Stimulated activated CD4-positive, alpha-beta T cell treated with anti-CD3 and anti-CD28 coated beads, Interleukin-4, amount 100 ng/mL, for 1 hour (primary cell): ENCODE measurements at regions not wholly inside any gene's neighbourhood (a gene's known extent, or its start where the extent isn't known, plus 50 kb on each side); places are given as distances from the start of the nearest gene placed in this dataset.

ENCODE experiments used
- DNase-seq: peaks from one replicate; pipeline ENCODE4 v3.0.0-alpha.2; 2020

DNA sequence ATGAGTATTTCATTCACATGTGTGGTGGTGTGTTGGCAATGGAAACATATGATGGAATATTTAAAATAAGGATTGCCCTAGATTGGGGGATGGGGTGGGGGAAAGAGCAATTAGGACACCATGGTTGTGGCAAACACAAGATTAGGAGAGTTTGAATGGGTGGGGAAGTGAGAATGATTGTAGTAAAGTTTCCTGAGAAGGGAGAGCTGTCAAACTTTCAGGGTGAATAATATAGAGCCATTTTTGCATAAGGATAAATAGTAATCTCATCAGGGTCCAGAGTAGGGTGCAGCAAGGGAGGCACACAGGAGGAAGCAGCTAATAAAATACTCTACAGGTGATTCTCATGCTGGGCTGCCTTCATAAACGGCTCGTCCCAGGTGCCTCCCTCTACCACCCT, 294.9 kb upstream of the MARCKS start:
- DNase-seq: no peak

DNA sequence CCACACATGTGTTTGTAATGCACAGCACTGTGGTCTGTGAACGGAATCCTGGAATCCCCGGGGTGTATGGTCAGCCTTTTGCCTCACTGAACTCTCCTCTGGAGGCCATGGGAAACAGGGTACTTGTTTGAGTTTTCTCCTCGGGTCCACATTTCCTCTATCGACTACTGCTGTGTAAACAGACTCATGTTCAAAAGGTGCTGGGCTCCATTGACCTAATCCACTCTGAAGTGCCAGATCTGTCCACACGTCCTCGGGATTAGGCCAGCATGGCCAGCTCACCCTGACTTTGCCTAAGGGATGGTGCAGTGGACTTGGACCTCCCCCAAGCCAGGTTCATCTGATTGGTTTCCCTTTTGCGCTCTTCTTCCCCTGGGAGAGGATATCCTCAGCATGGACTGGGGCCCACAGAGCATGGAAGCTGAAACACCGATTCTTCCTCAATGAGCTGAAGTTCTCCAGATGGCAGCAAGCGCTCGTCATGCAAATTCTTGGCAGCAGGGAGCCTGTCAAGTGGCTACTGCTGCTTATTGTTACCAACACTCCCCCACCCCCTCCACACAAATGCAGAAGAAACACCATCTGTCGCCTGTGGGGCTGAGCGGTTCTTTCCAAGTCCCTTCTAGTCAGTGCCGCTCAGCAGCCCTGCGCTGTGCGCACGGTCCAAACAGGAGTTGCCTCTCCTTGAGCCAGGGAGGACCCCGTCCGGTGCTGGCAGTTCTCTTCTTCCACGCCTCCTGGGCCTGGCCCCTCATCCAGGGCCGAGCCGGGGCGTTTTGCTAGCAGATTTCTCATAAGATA, 292.6 kb upstream of the MARCKS start:
- no peak for DNase-seq

DNA sequence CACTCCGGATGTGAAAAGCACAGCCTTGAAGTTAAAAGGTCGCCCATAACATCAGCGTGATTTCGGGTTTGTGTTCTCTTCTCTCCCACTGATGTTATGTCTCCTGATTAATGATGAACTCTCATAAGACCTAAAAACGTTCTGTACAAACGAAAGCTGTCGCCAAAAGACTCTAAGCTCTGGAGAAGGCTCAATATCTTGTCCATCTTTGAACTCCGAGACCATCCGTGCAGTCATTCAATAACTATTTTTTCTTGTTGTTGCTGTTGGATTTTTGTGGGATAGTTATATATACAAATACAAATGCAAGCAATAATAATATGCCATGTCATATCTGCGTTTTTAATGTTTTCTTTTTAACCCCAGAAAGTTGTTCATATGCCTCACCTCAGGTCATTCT, 291.8 kb upstream of the MARCKS start:
- DNase-seq: no peak

DNA sequence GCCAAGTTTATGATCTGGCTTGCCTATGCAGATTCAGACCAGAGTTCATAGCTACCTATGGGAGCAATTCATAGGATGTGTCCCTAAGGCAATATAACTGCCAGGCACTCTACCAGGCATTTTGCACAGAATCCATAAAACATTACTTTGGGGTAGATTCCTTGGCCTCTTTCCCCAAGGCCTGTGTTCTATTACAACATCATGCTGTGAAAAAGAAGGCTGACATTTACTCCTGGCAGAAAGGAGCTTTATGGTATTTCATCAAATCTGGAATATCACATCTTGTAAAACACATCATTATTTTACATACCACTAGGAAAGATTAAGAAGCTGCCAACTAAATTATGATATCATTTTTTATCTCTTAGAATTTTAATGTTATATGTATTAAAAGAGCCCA, 287.0 kb upstream of the MARCKS start:
- no peak for DNase-seq

DNA sequence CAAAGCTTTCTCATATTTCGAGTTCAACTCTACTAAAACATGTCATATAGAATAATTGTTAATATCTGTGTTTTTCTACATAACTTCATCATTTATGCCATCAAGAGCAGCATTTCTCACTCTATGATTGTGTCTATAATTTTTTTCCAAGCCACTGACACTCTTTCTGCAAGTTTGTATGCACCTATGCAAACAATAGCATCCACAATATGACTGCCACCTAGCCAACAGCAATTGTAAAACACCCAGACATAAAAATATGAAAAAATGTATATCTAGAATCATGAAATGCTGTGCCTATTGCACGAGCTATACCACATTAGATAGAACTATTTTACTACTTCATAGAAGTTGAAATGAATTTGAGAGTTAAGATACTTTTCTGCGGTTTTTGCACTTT, 286.5 kb upstream of the MARCKS start:
- DNase-seq: no peak

DNA sequence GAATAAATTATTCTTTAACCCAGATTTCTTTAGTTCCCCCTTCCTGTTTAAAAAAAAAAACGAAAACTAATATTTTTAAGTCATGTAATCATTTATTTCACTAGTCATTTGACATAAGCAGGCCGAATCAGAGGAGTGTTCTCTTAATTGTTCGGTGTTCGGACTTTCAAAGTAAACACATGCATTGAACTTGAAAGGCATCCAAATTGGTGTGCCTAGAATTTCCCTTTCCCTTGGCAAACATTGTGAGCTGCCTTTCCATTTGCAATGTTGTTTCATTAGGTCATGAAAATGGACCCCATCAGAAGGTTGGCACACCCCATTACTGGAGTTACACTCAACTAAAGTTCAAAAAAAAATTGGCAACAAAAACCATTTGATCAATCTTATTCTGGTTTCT, 283.0 kb upstream of the MARCKS start:
- no peak for DNase-seq

DNA sequence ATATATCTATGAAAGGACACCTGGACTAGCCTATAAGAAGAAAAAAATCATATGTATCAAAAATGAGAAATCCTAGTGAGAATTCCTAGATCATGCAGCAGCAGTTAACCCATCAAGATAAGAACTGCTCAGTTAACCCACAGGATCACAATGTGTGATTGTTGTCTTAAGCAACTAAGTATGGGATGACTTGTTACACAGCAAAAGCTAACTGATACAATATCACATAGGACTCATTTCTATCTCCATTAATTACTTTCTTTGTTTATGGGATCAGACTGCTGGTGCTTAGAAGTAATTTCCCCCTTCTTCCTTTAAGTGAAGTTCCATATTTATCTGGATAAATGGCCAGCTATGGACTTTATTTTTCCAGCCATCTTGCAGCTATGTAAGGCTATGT, 280.8 kb upstream of the MARCKS start:
- no peak for DNase-seq

DNA sequence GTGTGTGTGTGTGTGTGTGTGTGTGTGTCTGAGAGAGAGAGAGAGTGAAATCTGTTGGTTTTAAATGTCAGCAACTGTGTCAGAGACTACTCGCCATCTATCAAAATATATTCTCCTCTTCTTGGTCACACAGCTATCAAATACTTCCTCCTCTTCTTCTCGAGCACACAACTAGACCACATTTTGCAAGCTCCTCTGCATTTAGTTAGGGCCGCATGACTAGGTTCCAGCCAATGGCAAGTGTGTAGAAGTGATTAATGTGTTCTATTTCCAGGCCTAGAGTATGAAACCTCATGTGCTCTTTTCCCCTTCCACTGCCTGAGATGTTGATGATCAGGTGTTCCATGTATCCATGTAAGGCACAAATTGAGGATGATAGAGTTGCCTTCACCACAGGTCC, 278.5 kb upstream of the MARCKS start:
- DNase-seq: no peak

DNA sequence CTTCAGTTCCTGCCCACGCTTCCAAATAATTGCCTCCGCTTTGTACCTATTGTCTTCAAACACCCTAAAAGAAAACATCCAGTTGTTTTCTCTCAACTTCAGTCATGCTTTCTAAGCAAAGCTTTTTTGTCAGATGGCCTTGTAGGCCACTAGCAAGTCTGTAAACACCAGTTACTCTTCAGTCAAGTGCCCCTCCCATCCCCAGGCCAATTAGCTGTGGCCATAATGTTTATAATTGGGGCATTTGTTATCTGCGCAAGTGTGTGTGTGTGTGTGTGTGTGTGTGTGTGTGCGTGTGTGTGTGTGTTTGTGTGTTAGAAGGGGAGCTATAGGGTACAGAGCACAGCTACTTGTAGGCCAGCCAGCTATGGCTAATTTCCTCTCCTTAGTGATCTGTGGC, 272.4 kb upstream of the MARCKS start:
- no peak for DNase-seq

DNA sequence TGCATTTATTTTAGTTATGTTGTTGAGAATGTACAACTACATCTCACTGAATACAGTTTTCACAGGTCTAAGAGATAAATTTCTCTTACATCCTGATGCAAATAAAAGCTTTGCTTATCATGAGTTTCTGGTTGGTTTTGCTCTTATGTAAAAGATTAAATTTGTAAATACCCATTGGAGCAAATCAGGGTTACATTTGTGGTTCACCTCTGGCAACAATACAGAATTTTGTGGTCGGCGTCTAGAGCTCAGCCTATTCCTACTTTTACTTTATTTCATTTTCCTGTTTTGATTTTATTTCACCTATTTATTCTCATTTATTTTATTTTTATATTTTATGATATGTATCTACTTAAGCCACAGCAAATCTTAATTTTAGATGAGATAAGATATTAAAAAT, 271.9 kb upstream of the MARCKS start:
- DNase-seq: no peak

DNA sequence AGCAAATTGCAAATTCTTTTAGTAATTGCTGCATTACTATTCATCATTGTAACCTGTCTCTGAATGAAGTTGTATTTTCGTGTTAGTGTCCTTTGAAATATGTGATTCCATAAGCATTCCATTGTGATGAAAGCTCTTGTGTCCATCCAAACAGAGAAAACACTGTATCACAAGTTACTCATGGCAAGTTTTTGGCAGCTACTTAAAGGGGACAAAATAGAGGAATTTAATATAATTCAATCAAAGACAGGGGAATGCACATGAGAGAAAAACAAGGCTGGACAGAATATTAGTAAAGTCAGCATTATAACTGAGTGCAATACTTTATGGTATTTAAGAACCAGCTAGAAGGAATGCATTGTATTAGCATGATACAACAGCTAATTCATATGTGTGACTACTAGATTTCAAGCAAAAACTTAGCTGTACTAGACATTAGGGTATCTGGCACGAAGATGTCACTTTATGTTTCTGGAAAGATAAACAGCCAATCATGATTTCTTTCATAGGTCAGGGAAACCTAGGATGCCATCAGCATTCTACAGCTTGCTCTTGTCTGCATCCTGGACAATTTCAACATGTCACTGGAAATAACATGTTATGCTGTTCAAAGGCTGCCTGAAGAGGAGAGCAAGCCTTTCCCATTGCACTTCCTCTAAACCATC, 270.6 kb upstream of the MARCKS start:
- no peak for DNase-seq

DNA sequence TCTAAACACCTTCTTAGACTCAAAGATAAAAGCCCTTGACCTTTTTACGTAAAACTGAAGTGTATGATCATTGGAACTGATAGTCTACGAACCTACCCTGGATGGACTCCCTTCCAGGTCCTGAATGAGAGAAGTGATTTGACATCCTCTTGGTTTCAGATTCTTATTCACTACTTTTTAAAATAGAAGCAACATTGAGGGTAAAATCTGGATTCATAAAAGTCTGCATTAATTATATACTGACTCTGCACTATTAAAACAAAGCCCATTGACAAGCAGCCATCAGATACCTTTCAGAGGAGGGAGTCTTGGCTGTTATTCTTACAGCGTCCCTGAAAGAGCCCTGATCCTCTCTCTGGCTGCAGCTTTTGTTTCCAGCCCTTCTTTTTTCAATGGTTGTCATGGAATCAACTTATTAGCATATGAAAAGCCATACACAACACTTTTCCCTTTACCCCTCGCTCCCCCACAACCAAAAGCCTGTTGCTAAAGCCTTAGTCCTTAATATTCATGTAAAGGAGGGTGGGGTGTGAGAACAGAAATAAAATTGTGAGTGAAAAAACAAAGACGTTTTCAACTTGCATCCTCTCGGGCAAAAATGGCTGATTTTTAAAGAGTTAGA, 270.0 kb upstream of the MARCKS start:
- no peak for DNase-seq

DNA sequence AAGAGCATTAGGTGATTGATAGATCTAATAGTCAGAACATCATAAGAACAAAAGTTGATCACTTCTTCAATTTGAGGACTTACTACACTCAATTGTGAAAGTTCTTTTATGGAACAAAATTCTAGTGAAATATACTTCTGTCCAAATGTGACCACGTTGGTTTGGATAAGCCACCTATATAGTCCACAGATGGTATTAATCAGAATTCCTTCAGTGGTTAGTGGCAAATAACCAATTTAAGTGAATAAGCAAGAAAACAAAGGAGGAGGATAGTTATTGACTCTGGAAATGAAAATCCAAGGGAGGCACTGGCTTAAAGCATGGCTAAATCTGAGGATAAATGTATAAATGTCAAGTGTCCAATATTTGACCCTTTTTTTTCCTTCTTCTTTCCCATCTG, 268.5 kb upstream of the MARCKS start:
- DNase-seq: no peak

DNA sequence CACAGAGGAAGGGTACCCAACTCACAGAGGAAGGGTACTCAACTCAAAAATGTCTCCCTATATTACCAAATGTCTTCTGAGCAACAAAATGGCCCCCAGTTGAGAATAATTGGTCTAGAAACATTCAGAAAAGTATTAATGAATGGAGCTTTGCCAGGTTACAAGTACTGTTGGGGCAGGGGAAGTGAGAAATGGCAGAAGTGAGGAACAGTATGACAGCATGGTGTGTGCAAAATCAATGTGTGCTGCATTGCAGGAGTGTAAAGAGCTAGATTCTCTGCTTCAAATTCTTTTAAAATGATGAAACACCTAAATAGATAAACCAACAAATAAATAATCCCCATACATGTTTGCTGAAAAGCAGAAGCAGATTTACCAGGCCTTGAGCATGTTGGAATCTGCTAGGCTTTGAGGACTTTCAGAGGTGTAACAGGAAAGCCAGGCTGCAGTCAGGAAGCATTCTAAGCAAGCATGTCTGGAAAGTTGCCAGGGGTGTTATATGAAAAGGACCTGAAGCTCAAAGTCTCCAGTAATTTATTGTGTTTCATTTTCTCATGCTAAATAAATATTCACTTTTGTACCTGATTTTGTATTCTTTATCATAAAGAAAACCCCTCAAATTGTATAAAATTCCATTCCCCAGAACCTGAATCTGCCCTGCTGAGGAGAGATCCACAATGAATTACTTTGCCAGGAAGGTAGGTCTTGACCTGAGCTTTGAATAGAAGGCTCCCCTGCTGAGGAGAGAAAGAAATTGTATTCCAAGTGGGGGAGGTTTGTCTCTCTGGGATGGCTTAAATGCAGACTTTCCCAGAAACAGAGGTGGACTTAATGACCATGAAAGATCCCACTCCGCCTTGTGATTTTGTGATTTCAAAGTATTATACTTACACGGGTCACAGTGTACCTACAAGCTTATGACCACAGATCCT, 265.0 kb upstream of the MARCKS start:
- no peak for DNase-seq

DNA sequence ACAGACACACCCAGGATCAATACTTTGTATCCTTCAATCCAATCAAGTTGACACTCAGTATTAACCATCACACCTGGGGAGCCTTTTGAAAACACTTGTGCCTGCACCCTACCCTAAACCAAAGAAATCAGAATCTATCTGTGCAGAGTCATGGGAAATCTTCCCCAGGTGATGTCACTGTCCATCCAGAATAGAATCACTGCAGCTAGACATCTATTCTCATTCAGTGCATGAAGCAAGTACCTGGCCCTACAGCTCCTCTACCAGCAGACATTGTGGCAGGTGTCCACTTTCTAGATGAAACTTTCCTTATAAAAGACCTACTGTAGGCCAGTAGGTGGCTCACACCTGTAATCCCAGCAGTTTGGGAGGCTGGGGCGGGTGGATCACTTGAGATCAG, 262.4 kb upstream of the MARCKS start:
- no peak for DNase-seq

DNA sequence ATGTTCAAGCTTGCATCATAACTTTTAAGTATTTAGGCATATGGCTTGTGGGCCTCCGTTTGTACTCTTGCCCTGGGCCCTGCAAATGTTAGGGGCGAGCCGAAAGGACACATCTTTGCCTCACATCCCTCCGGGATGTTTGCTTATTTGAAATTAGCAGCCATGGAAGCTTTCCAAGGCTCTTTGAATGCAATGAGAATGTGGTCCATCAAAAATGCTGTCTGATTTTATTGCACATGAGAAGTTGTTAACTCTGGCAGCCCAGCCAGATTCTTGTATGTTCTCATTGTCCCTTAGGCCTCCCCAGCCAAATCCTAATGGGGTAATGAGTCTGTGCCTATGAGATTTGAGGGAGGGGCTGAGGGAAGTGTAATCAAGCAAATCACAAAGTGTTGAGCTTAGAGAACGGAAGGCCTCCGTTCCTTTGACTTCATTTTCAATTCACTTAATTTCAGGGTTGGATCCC, 261.2 kb upstream of the MARCKS start:
- no peak for DNase-seq

DNA sequence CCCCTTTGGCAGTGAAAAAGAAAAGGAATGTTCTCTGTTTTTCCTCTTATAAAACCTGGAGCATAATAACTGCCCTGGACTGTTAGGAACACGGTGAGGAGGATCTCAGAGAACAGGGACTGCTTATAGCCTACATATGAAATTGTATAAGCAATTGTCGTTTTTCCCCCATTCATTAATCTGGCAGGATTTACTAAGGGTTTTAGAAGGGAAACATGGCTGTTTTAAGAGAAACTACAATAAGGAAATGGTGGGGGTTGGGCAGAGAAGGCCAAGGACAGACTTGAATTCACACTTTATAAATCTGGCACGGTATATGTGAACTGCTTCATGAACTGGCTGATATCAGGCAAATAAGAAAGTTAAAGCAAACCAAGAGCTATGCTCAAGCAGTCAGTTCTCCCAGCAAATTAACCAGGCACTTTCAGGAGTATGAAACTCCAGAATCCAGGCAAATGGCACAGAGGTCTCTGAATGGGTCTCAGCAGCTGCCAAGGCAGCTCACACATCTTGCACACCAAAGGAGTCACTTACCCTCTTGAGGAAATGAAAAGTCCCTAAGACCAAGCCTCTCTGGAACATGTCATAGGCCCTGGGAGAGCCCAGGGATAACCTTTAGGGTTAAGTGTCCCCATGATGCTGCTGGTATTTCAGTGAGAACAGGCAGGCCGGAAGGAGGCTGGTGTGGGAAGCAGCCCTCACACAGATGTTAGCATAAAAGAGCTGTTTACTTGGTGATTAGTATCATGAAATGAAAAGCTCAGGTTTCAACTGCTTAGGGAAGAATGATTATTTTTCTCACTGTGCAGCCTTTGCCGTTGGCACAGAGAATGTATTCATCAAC, 260.5 kb upstream of the MARCKS start:
- DNase-seq: no peak

DNA sequence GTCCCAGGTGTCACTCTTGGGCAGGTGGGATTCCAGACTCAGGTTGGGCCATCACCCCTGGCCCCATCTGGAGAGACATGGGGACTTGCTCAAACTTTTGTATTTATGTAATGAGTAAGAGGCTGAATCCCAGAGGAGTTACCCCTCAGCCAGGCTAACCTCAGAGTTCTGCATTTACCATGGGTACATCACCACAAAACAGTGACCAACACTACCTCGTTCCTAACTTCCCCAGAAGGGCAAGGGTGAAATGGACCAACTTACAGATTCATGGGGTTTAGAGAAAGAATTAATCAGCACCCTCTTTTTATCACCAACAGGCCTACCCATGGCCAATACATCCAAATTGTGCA, 259.9 kb upstream of the MARCKS start:
- no peak for DNase-seq

DNA sequence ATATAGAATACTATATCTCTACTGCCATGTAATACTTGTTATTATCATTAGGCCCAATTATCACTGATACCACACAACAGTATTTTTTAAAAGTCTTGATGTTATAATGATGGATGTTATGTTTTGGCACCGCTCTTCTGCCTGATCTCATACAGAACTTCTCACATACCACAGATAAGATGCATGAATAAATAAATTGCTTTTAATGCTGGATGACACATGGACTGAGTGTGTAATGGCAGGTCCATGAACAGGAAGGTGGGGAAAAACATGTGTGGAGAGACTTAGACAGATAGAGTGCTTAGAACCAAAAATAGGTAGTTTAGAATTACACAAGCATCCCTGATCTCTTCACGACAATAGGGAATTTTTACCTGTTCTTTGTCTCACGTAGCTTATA, 258.4 kb upstream of the MARCKS start:
- no peak for DNase-seq

DNA sequence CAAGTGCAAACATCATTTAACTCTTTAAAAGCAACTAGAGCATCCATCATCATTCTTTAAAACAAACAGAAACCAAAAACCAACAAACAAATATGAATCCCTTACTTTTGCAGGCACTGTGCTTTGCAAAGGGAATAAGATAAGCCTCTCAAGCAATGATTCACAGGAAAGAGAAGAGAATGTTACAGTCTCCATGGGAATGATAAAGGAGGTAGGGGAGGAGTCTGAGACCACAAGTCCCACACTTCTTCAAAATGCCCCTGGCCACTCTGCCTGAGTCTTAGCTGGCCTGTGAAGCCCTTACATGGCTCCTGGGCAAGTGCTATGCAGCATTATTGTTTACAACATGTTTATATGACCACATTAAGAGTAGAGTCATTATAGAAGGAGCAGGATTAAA, 257.7 kb upstream of the MARCKS start:
- no peak for DNase-seq

DNA sequence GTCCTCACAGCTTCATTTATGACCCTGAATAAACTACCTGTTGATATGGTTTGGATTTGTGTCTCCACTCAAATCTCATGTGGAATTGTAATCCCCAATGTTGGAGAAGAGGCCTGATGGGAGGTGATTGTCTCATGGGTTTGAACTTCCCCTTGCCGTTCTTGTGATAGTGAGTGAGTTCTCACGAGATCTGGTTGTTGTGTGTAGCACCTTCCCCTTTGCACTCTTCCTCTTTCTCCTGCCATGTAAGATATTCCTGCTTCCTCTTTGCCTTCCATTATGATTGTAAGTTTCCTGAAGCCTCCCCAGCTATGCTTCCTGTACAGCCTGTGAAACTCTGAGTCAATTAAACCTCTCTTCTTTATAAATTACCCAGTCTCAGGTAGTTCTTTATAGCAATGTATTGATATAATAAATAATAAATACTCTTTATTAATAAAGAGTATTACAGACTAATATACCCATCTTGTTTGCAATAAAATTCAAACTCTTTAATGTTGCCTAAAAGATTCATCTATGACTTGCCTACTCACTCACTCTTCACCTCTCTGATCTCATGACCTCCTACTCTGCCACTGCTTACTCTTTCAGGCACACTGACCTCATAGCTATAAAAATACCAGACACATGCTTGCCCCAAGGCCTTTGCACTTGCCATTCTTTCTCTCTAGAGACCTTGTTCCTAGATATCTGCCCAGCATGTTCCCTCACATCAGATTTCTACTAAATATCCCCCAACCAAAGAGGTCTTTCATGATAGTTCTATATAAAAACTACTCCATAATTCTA, 256.4 kb upstream of the MARCKS start:
- DNase-seq: no peak
